ENCODE measurements at regions not wholly inside any gene's neighbourhood (a gene's known extent, or its start where the extent isn't known, plus 50 kb on each side); places are given as distances from the start of the nearest gene placed in this dataset.

DNA sequence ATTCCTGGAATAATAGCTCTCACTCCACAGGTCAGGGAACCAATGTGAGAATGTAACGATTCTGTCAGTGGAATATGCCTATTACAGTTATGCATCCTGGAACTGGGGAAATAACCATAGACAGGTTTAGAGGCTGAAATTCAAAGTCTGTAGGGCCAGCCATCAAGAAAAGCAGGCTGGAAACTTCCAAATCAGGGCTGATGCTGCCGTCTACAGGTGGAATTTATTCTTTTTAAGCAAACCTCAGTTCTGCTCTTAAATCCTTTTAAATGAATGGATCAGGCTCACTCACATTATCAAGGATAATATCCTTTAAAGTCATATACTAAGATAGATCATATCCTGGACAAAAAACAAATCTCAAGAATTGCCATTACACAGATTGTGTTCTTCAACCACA is 699.8 kb downstream of the NR2F2 start:
- no peak for TF ChIP-seq POLR2A (IDR thresholded peaks at IDR 0.05)
- TF ChIP-seq, protein P1, sequence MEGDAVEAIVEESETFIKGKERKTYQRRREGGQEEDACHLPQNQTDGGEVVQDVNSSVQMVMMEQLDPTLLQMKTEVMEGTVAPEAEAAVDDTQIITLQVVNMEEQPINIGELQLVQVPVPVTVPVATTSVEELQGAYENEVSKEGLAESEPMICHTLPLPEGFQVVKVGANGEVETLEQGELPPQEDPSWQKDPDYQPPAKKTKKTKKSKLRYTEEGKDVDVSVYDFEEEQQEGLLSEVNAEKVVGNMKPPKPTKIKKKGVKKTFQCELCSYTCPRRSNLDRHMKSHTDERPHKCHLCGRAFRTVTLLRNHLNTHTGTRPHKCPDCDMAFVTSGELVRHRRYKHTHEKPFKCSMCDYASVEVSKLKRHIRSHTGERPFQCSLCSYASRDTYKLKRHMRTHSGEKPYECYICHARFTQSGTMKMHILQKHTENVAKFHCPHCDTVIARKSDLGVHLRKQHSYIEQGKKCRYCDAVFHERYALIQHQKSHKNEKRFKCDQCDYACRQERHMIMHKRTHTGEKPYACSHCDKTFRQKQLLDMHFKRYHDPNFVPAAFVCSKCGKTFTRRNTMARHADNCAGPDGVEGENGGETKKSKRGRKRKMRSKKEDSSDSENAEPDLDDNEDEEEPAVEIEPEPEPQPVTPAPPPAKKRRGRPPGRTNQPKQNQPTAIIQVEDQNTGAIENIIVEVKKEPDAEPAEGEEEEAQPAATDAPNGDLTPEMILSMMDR (IDR thresholded peaks at IDR 0.05): no peak
